ENCODE measurements at regions not wholly inside any gene's neighbourhood (a gene's known extent, or its start where the extent isn't known, plus 50 kb on each side); places are given as distances from the start of the nearest gene placed in this dataset.
A peak's percentile ranks its signal among the peaks of the same experiment; 100 is the strongest.

GRCh38 chr14:54125109-54125508 lies 168.5 kb upstream of the BMP4 start:
- no peak for TF ChIP-seq CTCF (IDR thresholded peaks at IDR 0.05; ENCODE audit: low read length, missing control alignments)
- no peak for DNase-seq (ENCODE audit: low read depth)
- H3K4me3 ChIP-seq (replicated peaks; ENCODE audit: low read depth, low read length): no peak overlapping the region

GRCh38 chr14:54126947-54127346 lies 170.3 kb upstream of the BMP4 start:
- no peak for TF ChIP-seq CTCF (IDR thresholded peaks at IDR 0.05; ENCODE audit: low read length, missing control alignments)
- DNase-seq (ENCODE audit: low read depth): no peak

GRCh38 chr14:54127526-54127925 lies 170.9 kb upstream of the BMP4 start:
- TF ChIP-seq CTCF (IDR thresholded peaks at IDR 0.05; ENCODE audit: low read length, missing control alignments): no peak
- H3K4me3 ChIP-seq (replicated peaks; ENCODE audit: low read depth, low read length): no peak overlapping the region
- DNase-seq (ENCODE audit: low read depth): peak; percentile 67

More at GRCh38 chr14:54126947-54127346, 170.3 kb upstream of the BMP4 start:
- H3K4me3 ChIP-seq (replicated peaks; ENCODE audit: low read depth, low read length): no peak overlapping the region

- no peak for TF ChIP-seq CTCF (IDR thresholded peaks at IDR 0.05; ENCODE audit: low read length, missing control alignments)
- DNase-seq (ENCODE audit: low read depth): no peak
- no peak overlapping the region for H3K4me3 ChIP-seq (replicated peaks; ENCODE audit: low read depth, low read length)
Measured at GRCh38 chr14:54129850-54130640, 173.4 kb upstream of the BMP4 start.

- no peak overlapping the region for H3K4me3 ChIP-seq (replicated peaks; ENCODE audit: low read depth, low read length)
- no peak for TF ChIP-seq CTCF (IDR thresholded peaks at IDR 0.05; ENCODE audit: low read length, missing control alignments)
- DNase-seq (ENCODE audit: low read depth): no peak
Measured at GRCh38 chr14:54132496-54132895, 175.9 kb upstream of the BMP4 start.

- DNase-seq (ENCODE audit: low read depth): peak; percentile 40
- TF ChIP-seq CTCF (IDR thresholded peaks at IDR 0.05; ENCODE audit: low read length, missing control alignments): no peak
- no peak overlapping the region for H3K4me3 ChIP-seq (replicated peaks; ENCODE audit: low read depth, low read length)
Measured at GRCh38 chr14:54133896-54134295, 177.3 kb upstream of the BMP4 start.

GRCh38 chr14:54135804-54136280 lies 179.2 kb upstream of the BMP4 start:
- no peak for TF ChIP-seq CTCF (IDR thresholded peaks at IDR 0.05; ENCODE audit: low read length, missing control alignments)
- no peak for DNase-seq (ENCODE audit: low read depth)
- no peak overlapping the region for H3K4me3 ChIP-seq (replicated peaks; ENCODE audit: low read depth, low read length)
